KG1 (cell line): ENCODE measurements at regions not wholly inside any gene's neighbourhood (a gene's known extent, or its start where the extent isn't known, plus 50 kb on each side); places are given as distances from the start of the nearest gene placed in this dataset.

ENCODE experiments used
- DNase-seq: peaks from one replicate; lab custom pipeline; 2025; lab: John Stamatoyannopoulos, UW

DNA sequence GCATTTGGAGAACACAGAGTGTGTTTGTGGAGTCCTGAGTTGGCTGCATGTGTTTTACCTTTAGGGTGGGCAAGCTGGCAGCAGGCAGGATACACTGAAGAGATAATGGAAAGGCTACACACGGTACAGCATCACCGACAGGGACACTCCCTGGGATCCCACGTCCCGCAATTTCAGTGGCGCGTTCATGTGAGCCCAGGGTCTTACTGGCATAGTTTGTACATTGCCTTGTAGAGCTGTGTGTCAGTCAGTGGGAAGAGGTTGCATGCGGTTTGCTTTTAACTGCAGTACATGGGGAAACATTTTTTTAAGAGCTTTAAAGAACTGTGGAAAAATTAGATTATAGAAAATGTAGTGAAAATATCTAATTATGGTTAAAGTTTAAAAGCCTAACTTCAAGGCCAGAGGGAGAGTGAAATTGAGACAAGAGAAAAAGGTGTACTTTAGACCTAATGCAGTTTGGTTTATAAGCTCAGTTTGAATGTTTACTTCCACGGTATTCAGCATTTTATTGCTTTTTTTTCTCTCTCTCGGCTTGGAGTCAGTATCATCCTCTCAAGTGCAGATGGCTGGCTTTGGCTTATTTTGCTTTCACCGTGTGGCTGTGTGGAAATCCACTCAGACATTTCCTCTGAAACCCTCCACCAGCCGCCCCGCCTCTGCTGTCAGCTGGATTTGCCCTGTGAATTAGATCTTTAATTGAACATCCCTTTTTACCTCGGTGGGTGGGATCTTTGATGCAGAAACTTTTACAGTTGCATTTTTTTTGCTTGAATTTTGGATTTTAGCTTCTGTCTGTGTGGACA lies 364.2 kb upstream of the COBL start:
- DNase-seq, result no peak

DNA sequence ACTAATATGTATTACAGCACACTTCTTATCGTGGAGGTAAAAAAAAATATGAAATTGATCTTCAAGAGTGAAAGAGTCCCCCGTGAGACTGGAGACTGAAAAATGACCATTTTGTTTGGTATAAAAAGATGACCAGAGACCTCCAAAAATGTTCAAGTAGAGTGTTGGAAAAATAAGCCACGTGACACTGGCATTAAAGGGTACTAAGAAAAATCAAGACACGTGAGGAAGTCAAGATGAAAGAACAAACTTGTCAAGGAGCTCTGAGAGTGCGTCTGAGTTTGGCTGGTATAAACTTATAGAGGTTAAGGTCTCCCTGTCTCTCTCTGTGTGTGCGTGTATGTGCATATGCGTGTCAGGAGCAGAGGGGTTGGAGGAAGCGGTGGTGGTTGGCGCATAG lies 362.7 kb upstream of the COBL start:
- no peak for DNase-seq

- DNase-seq, result no peak
Observed at GRCh38 chr7:51666751-51667150, 350.1 kb upstream of the COBL start.

GRCh38 chr7:51666266-51666665 lies 349.7 kb upstream of the COBL start:
- DNase-seq, result no peak

DNA sequence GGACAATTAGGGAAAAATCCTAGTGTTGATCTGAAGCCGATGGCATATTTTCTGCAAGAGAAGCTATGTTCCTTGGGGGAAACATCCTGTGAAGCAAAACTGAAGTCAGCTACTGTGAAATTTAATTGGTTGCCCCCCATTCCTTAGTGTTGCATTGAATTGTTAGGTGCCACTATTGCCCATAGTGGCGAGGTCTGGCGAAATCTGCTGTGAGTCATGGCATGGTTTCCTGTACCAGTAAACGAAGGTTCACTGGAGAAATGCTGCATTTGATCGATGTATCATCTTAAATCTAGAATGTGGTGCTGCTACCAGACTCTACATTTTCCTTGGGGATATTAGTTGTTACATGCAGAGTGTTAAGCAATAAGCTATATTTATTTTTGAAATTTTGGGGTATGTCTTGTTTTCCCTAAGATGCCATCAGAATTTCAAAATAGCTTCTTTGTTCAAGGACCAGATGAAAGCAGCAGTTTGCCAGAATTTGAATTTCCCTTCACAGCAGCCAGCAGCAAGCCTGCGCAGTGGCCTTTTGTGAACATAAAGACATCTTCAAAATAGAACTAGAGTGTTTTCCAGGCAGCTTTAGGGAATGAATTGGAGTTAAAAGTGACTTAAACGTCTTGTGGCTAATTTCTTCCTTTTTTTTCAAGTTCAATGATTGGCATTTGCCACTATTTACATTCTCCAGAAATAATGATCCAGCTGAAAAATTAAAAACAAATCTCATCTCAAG lies 348.6 kb upstream of the COBL start:
- DNase-seq, result no peak

GRCh38 chr7:51660516-51660915 lies 343.9 kb upstream of the COBL start:
- DNase-seq, result no peak

DNA sequence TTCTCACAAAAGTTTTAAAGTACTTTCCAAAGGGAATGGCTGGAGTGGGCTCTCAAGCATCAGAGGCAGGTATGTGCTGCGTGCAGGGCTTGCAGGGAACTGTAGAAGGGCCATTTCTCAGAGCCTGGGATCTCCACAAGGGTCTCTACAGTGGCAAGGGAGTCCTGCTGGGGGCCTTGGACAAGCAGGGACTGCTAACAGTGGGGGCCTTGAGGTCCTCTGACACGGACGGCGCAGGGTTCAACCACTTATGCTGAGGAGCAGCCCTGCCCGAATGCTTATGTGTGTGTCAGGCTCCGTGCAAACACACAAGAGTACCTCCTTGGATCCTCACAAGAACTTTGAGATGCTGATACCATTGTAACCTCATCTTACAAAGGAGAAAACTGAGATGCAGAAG lies 342.1 kb upstream of the COBL start:
- DNase-seq, result no peak

DNA sequence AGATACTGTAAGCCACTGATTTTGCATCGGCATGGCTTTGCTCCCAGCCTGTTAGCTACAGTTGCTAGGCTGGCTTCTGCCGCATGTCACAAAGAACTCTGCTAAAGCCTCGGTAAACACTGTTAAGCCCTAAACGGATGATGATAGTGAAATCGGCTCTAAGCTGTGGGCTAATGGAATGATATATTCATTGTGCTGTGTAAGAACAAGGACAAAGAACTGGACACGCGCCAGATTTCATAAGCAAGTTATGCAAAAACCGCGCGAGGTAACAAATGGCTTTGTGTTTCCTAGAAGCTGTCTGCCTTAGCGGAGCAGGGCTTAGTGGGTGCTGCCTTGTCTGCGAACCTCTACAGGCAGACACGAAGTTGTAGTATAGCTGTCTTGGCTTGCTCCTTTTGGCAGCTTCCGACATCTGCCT lies 331.3 kb upstream of the COBL start:
- no peak for DNase-seq

- DNase-seq, result no peak
Observed at GRCh38 chr7:51647486-51647885, 330.9 kb upstream of the COBL start.

DNA sequence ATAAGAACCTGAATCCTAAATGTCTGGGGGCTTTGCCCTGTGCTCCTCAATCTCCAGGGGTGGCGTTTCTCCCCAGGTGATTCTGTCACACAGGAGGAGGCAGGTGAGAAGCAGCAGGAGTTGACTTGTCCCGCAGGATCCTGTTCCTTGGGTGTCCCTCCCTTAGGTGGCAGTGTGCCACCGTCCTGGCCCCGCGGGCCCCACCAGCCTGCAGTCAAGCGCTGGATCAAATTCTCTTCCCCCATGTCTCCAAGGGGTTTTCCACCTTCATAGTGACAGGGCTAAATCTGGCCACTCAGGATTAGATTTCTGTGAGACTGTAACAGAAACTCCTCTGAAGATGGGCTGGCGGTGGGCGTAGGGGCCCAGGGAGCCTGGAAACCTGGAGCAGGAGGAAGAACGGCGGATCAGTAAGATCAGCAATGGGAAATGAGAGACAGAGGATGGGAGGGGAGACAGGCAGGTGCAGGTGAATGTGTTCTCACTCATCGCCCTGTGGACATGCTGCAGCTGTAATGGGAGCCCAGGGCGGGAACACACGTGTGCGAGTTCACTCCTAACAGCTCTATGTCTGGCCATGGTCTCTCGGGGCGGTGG lies 329.2 kb upstream of the COBL start:
- no peak for DNase-seq

GRCh38 chr7:51645255-51645654 lies 328.6 kb upstream of the COBL start:
- DNase-seq, result no peak

- no peak for DNase-seq
Observed at GRCh38 chr7:51644216-51644615, 327.6 kb upstream of the COBL start.

GRCh38 chr7:51640841-51641240 lies 324.2 kb upstream of the COBL start:
- no peak for DNase-seq

DNA sequence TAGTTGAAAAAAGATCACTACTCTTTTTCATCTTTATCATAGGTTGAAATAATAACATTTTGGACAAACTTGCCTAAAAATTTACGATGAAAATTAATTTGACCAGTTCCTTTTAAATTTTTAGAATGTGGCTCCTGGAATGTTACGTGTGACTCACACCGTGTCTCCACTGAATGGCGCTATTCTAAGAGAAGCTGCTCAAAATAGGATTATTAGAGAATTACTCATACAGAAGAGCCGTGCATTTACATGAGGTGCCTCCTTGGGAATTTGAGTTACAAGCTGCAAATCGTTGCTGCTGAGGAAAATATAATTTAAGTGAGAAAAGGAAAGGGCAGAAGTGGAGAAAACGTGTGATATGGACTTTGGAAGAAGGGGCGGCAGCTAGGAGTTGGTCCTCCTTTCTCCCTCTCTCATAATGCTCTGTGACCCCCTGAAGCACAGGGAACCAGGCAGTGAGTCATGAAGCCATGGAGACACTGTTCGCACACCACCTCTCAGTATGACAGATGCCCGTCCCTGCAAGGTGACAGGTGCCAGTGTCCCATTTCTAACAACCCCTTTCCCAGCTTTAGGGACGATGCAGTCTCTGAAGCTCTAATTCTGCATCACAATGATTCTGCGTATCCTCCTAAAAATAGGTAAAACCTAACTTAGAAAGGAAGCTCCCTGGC lies 323.2 kb upstream of the COBL start:
- no peak for DNase-seq

DNA sequence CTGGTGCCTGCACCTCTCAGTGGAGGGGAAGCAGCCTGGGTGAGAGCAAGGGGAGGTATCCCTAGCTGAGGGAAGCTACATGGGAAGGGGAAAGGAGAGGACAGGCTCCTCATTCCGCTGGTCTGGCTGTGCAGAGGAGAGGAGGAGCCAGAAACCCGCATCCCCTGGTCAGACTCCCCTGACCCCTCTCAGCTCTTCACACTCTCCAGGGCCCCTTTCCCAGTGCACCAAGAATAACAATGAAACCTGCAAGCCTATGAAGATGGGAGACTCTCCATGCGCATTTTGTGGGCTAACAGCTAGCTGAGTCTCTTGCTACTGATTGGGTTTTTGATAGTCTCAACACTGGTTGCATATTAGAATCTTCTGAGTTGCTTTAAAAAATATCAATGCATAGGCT lies 319.9 kb upstream of the COBL start:
- DNase-seq, result no peak

DNA sequence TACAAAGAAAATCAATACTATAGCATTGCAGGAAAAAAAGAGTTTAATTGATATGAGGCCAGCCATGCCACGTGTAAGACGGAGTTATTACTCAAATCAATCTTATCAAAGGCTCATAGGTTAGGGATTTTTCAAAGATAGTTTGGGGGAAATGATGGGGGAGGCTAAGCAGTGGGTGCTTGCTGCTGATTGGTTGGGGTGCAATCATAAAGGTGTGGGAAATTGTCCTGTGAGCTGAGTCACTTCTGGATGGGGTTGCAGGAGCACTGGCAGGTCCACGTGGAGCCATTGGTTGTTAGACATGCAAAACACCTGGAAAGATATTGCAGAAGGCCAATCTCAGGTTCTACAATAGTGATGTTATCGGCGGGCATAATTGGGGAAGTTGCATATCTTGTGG lies 319.2 kb upstream of the COBL start:
- no peak for DNase-seq

- DNase-seq, result no peak
Observed at GRCh38 chr7:51634538-51634937, 317.9 kb upstream of the COBL start.

DNA sequence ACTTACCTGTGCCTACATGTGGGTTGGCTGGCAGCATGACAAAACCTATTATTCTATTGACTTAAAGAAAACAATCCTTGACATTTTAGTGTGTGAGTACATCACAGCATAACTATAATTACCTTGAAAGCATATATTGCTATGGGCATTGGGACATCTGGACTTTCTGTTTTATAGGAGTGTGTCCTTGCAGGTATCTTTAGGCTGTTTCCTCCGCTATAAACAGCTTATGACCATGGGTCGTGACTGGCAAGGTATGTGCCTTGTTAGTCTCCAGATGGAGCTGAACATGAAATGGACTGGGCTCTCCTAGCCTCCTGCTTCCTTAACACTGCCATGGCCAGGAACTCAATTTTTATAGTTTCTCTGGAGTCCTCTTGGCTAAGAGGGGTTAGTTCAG lies 317.4 kb upstream of the COBL start:
- DNase-seq, result no peak

DNA sequence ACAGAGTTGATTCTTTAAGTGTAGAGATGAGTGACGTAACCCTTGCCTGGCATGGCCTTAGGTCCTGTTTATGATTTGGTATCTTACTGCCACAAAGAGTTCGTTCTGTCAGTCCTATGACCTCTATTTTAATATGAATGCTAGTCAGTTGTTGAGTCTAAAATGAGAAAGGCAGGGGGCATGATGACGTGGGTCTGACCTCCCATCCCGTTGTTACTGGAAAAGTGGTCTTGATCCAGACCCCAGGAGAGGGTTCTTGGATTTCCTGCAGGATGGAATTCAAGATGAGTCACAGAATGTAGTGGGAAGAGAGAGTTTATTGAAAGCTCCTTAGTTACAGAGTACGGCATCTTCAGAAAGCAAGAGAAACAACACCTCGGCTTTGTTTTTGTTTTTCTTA lies 317.0 kb upstream of the COBL start:
- no peak for DNase-seq

- DNase-seq, result no peak
Observed at GRCh38 chr7:51633006-51633405, 316.4 kb upstream of the COBL start.

- DNase-seq, result no peak
Observed at GRCh38 chr7:51630933-51631332, 314.3 kb upstream of the COBL start.

- DNase-seq, result no peak
Observed at GRCh38 chr7:51629206-51629605, 312.6 kb upstream of the COBL start.

DNA sequence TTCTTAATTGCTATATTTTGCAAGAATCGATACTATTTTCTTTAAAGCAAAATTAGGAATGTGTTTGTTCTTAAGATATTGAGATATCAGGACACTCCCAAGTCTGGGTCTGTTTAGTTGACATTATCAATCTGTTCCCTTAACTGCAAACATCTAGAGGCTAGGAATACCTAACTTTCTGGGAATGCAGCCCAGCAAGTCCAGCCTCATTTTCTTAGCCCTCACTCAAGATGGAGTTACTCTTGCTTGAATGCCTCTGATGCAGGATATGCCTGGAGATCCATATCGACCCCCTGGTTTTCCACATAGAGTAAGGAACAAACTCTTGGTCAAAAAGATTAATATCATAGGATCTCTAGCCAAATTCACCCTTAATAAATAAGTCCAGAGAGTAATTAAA lies 305.3 kb upstream of the COBL start:
- no peak for DNase-seq
